ENCODE measurements at regions not wholly inside any gene's neighbourhood (a gene's known extent, or its start where the extent isn't known, plus 50 kb on each side); places are given as distances from the start of the nearest gene placed in this dataset.

GRCh38 chr2:13106302-13106701 is 389.6 kb downstream of the TRIB2 start:
- CTCF ChIA-PET = interaction anchor here (1.2 kb wide), 1 partner anchor 9 kb away, joined by 3 read pairs; no protein-coding TSS in a partner anchor
- intact Hi-C loops (cut with micrococcal nuclease) = no loop called here
- no peaks in the 10 kb centered on the region for H3K36me3 ChIP-seq (ENCODE audit: control insufficient read depth in 2 of 2, extremely low read depth in 1 of 2, insufficient read depth in 2 of 2, low read length in 2 of 2)

More at GRCh38 chr2:13106302-13106701, 389.6 kb downstream of the TRIB2 start:
- FAIRE-seq (no peak), DNase-seq (ENCODE audit: low read depth, low spot score) (no peak)
- Histone ChIP-seq H3K9ac (replicated peaks; ENCODE audit: extremely low read depth, insufficient read depth, low read length) (no peak overlapping the region), H3K27ac (ENCODE audit: insufficient read depth, low read depth, low read length) (no peak overlapping the region), H3K4me2 (ENCODE audit: insufficient read depth, low read length) (no peak overlapping the region), H3K9me3 (replicated peaks; ENCODE audit: control insufficient read depth, insufficient read depth, low read length) (no peaks in the 10 kb centered on the region), H3K79me2 (ENCODE audit: control insufficient read depth, insufficient read depth, low read length) (no peaks in the 10 kb centered on the region), H4K20me1 (replicated peaks; ENCODE audit: control insufficient read depth, extremely low read depth, insufficient read depth, low read length) (no peaks in the 10 kb centered on the region), H3K9me1 (replicated peaks; ENCODE audit: control insufficient read depth, extremely low read depth, insufficient read depth, low read length) (no peaks in the 10 kb centered on the region), H2AFZ (ENCODE audit: low read depth, low read length) (no peak overlapping the region), H3K4me1 (ENCODE audit: control insufficient read depth, extremely low read depth, insufficient read depth, low read length) (no peaks in the 10 kb centered on the region), H3K27me3 (ENCODE audit: control insufficient read depth in 2 of 2, insufficient read depth in 2 of 2, low read length in 2 of 2) (no peaks in the 10 kb centered on the region), H3K4me3 (replicated peaks in 1 of 3; ENCODE audit: insufficient read depth in 1 of 3, low read depth in 1 of 3, low read length in 3 of 3) (no peak overlapping the region)
- no TSS peak for BruUV-seq (replicated peaks)
- POLR2A ChIA-PET = no interaction called here
- TF ChIP-seq EZH2 (IDR thresholded peaks at IDR 0.05; ENCODE audit: borderline replicate concordance, low read depth, low read length, severe bottlenecking) (no peak), JUN (IDR thresholded peaks at IDR 0.05; ENCODE audit: borderline replicate concordance, insufficient read depth, insufficient read length, low read depth) (no peak), FOS (IDR thresholded peaks at IDR 0.05; ENCODE audit: borderline replicate concordance, insufficient read depth, low read length) (no peak), MYC (IDR thresholded peaks at IDR 0.05; ENCODE audit: low read depth, low read length) (no peak), MAX (IDR thresholded peaks at IDR 0.05; ENCODE audit: insufficient read depth, insufficient read length) (no peak), POLR2A (IDR thresholded peaks at IDR 0.05; ENCODE audit: low read depth, low read length) (no peak), GATA2 (IDR thresholded peaks at IDR 0.05; ENCODE audit: insufficient read depth, insufficient read length, low read depth, low read length) (no peak), POLR2AphosphoS5 (IDR thresholded peaks at IDR 0.05; ENCODE audit: insufficient read depth, low read depth, low read length) (no peak)
- TF ChIP-seq, protein P1, sequence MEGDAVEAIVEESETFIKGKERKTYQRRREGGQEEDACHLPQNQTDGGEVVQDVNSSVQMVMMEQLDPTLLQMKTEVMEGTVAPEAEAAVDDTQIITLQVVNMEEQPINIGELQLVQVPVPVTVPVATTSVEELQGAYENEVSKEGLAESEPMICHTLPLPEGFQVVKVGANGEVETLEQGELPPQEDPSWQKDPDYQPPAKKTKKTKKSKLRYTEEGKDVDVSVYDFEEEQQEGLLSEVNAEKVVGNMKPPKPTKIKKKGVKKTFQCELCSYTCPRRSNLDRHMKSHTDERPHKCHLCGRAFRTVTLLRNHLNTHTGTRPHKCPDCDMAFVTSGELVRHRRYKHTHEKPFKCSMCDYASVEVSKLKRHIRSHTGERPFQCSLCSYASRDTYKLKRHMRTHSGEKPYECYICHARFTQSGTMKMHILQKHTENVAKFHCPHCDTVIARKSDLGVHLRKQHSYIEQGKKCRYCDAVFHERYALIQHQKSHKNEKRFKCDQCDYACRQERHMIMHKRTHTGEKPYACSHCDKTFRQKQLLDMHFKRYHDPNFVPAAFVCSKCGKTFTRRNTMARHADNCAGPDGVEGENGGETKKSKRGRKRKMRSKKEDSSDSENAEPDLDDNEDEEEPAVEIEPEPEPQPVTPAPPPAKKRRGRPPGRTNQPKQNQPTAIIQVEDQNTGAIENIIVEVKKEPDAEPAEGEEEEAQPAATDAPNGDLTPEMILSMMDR (IDR thresholded peaks at IDR 0.05; ENCODE audit: extremely low read depth in 1 of 2, insufficient read depth in 1 of 2, low read depth in 1 of 2, low read length in 2 of 2) = no peak
- dilution Hi-C loops (cut with MboI; ENCODE audit: extremely low pct_ligation_motif_present, low sequenced_read_pairs) = no loop called here

Data from endothelial cell of umbilical vein (primary cell).